ENCODE measurements at regions not wholly inside any gene's neighbourhood (a gene's known extent, or its start where the extent isn't known, plus 50 kb on each side); places are given as distances from the start of the nearest gene placed in this dataset.
"Not testable (repeated sequence)": the region's sequence is repeated elsewhere in the genome, so short reads cannot be mapped to it uniquely, and the experiment has no call there.

- Histone ChIP-seq H3K27me3 (ENCODE audit: control insufficient read depth, insufficient read depth, low read length) (no peaks in the 10 kb centered on the region), H3K4me3 (ENCODE audit: low read depth, low read length) (no peak overlapping the region), H3K36me3 (ENCODE audit: control insufficient read depth, insufficient read depth, low read length) (no peaks in the 10 kb centered on the region)
- no peak for TF ChIP-seq CTCF (IDR thresholded peaks at IDR 0.05; ENCODE audit: insufficient read depth, low read depth, low read length)
- ChIA-PET CTCF (no interaction called here), POLR2A (no interaction called here)
- no peak for DNase-seq (ENCODE audit: low read depth)
These were observed 96.7 kb downstream of the GALR1 start for GRCh38 chr18:77346208-77346810.

- DNase-seq (ENCODE audit: low read depth); H3K27me3 ChIP-seq (ENCODE audit: control insufficient read depth, insufficient read depth, low read length); CTCF ChIA-PET; POLR2A ChIA-PET; H3K4me3 ChIP-seq (ENCODE audit: low read depth, low read length); H3K36me3 ChIP-seq (ENCODE audit: control insufficient read depth, insufficient read depth, low read length): not testable (repeated sequence)
These were observed 103.7 kb downstream of the GALR1 start for GRCh38 chr18:77353349-77353748.

GRCh38 chr18:77359561-77360314, 110.1 kb downstream of the GALR1 start:
- CTCF ChIA-PET: no interaction called here

GRCh38 chr18:77360315-77361190, 110.9 kb downstream of the GALR1 start:
- Histone ChIP-seq H3K27me3 (ENCODE audit: control insufficient read depth, insufficient read depth, low read length) (no peaks in the 10 kb centered on the region), H3K36me3 (ENCODE audit: control insufficient read depth, insufficient read depth, low read length) (no peaks in the 10 kb centered on the region), H3K4me3 (ENCODE audit: low read depth, low read length) (no peak overlapping the region)
- CTCF ChIA-PET: no interaction called here
- no peak for TF ChIP-seq CTCF (IDR thresholded peaks at IDR 0.05; ENCODE audit: insufficient read depth, low read depth, low read length)
- DNase-seq (ENCODE audit: low read depth): no peak
- POLR2A ChIA-PET: no interaction called here

More at GRCh38 chr18:77359561-77360314, 110.1 kb downstream of the GALR1 start:
- TF ChIP-seq CTCF (IDR thresholded peaks at IDR 0.05; ENCODE audit: insufficient read depth, low read depth, low read length): no peak
- Histone ChIP-seq H3K4me3 (ENCODE audit: low read depth, low read length) (no peak overlapping the region), H3K36me3 (ENCODE audit: control insufficient read depth, insufficient read depth, low read length) (no peaks in the 10 kb centered on the region), H3K27me3 (ENCODE audit: control insufficient read depth, insufficient read depth, low read length) (no peaks in the 10 kb centered on the region)
- DNase-seq (ENCODE audit: low read depth): no peak
- POLR2A ChIA-PET: no interaction called here

GRCh38 chr18:77361382-77361781, 111.7 kb downstream of the GALR1 start:
- no peaks in the 10 kb centered on the region for H3K27me3 ChIP-seq (ENCODE audit: control insufficient read depth, insufficient read depth, low read length)
- no peaks in the 10 kb centered on the region for H3K36me3 ChIP-seq (ENCODE audit: control insufficient read depth, insufficient read depth, low read length)
- CTCF ChIA-PET: no interaction called here
- POLR2A ChIA-PET: no interaction called here
- no peak for TF ChIP-seq CTCF (IDR thresholded peaks at IDR 0.05; ENCODE audit: insufficient read depth, low read depth, low read length)
- DNase-seq (ENCODE audit: low read depth): no peak
- no peak overlapping the region for H3K4me3 ChIP-seq (ENCODE audit: low read depth, low read length)
